Transverse colon (tissue), 4 donors: ENCODE measurements at regions not wholly inside any gene's neighbourhood (a gene's known extent, or its start where the extent isn't known, plus 50 kb on each side); places are given as distances from the start of the nearest gene placed in this dataset.

Experiments
- DNase-seq: peaks from one replicate; pipeline ENCODE4 v3.0.0-alpha.2; 2019
- H3K27ac ChIP-seq, 4 donors: fragments of 200-600 bp; sonication (generic); 2 replicates each; pipeline ENCODE4 v1.5.1; 2016 to 2018; ENCODE audit warnings: inconsistent platforms in 4 of 4
- H3K27me3 ChIP-seq: fragments of 200-600 bp; sonication (generic); 2 replicates; pipeline ENCODE4 v1.5.1; 2017; ENCODE audit warnings: inconsistent platforms
- H3K36me3 ChIP-seq, 4 donors: fragments of 200-600 bp; sonication (generic); 2 replicates each; pipeline ENCODE4 v1.5.1; 2017 to 2019; ENCODE audit warnings: inconsistent platforms in 4 of 4
- H3K4me1 ChIP-seq, 4 donors: fragments of 200-600 bp; sonication (generic); 2 replicates each; pipeline ENCODE4 v1.5.1; 2017 to 2020; ENCODE audit warnings: inconsistent platforms in 4 of 4
- H3K4me3 ChIP-seq, 4 donors: fragments of 200-600 bp; sonication (generic); 1 replicate in 1 of 4; 2 replicates in 3 of 4; pipeline versions ENCODE4 v1.5.1 to v1.6.1; 2017 to 2019; ENCODE audit warnings: inconsistent platforms in 4 of 4
- H3K9me3 ChIP-seq, 2 donors: fragments of 200-600 bp; sonication (generic); 2 replicates each; pipeline ENCODE4 v1.5.1; 2017 to 2019; ENCODE audit warnings: inconsistent platforms in 2 of 2
- EP300 ChIP-seq: sonication (generic); formaldehyde crosslinking; IDR thresholded peaks from one replicate; pipeline ENCODE4 v1.6.1; 2017; ENCODE audit warnings: antibody characterized with exemption, low read depth
- POLR2A ChIP-seq: fragments of 450-650 bp; IDR thresholded peaks from one replicate; pipeline ENCODE4 v1.6.1; 2016; ENCODE audit warnings: antibody characterized with exemption, mild to moderate bottlenecking, moderate library complexity
- POLR2AphosphoS5 ChIP-seq, 3 donors: sonication (generic); formaldehyde crosslinking; IDR thresholded peaks; one replicate each; pipeline ENCODE4 v1.6.1; 2016; ENCODE audit warnings: antibody characterized with exemption in 3 of 3
- WGBS, 2 donors: methylation state at CpG; one replicate each; pipeline ENCODE4 v1.1.5; 2018; ENCODE audit warnings: low coverage in 1 of 2; 5-methylcytosine and 5-hydroxymethylcytosine counted together
- in situ Hi-C, 4 donors: fragments of 200-750 bp; cut with MboI; loops; one replicate each; pipeline versions ENCODE4 v1.15.0 to v1.15.1; 2017; ENCODE audit warnings: low sequenced_read_pairs in 3 of 4, low pct_ligation_motif_present in 1 of 4, low pct_unique_long_range_greater_than_20kb in 1 of 4
- intact Hi-C: fragments of 100-400 bp; cut with DNase I; formaldehyde crosslinking; loops from one replicate; pipeline ENCODE4 v1.15.1; 2023; ENCODE audit warnings: low total_unique reads
- TF ChIP-seq, protein P1 (sequence below), 5 experiments: fragments of 200-600 bp in 3 of 5; fragments of 450-650 bp in 2 of 5; sonication (generic) in 3 of 5; IDR thresholded peaks; 1 replicate in 2 of 5; 2 replicates in 3 of 5; pipeline ENCODE4 v1.5.1; 2016 to 2017; ENCODE audit warnings: antibody characterized with exemption in 5 of 5, inconsistent platforms in 3 of 5, mild to moderate bottlenecking in 2 of 5, moderate library complexity in 1 of 5

- intact Hi-C loops = no loop called here
Observed at GRCh38 chr13:73894995-73895571, 239.1 kb downstream of the KLF12 start.

GRCh38 chr13:73893833-73894232, 240.4 kb downstream of the KLF12 start:
- no peak for DNase-seq
- intact Hi-C loops (no loop called here), in situ Hi-C loops (no loop called here)
- H3K36me3 ChIP-seq = no peaks in the 10 kb centered on the region
- H3K27me3 ChIP-seq = no peaks in the 10 kb centered on the region
- H3K9me3 ChIP-seq = no peaks in the 10 kb centered on the region
- 82 to 92% methylated on average over 5 of the region's 5 CpGs for WGBS, 2 donors
- no peak overlapping the region for H3K4me3 ChIP-seq
- TF ChIP-seq, protein P1, sequence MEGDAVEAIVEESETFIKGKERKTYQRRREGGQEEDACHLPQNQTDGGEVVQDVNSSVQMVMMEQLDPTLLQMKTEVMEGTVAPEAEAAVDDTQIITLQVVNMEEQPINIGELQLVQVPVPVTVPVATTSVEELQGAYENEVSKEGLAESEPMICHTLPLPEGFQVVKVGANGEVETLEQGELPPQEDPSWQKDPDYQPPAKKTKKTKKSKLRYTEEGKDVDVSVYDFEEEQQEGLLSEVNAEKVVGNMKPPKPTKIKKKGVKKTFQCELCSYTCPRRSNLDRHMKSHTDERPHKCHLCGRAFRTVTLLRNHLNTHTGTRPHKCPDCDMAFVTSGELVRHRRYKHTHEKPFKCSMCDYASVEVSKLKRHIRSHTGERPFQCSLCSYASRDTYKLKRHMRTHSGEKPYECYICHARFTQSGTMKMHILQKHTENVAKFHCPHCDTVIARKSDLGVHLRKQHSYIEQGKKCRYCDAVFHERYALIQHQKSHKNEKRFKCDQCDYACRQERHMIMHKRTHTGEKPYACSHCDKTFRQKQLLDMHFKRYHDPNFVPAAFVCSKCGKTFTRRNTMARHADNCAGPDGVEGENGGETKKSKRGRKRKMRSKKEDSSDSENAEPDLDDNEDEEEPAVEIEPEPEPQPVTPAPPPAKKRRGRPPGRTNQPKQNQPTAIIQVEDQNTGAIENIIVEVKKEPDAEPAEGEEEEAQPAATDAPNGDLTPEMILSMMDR (IDR thresholded peaks at IDR 0.05) = no peak
- H3K27ac ChIP-seq = no peak overlapping the region
- peaks cover 0 to 7% (median 0%) of the 10 kb centered on the region in 4 donors for H3K4me1 ChIP-seq

More at GRCh38 chr13:73894995-73895571, 239.1 kb downstream of the KLF12 start:
- no peaks in the 10 kb centered on the region for H3K27me3 ChIP-seq
- no peak overlapping the region for H3K4me3 ChIP-seq
- H3K36me3 ChIP-seq = no peaks in the 10 kb centered on the region
- 75 to 82% methylated on average over 4 of the region's 4 CpGs for WGBS, 2 donors
- TF ChIP-seq, protein P1 (IDR thresholded peaks at IDR 0.05) = no peak
- TF ChIP-seq POLR2AphosphoS5 (IDR thresholded peaks at IDR 0.05) (no peak), EP300 (no peak), POLR2A (no peak)
- in situ Hi-C loops = no loop called here
- no peaks in the 10 kb centered on the region for H3K9me3 ChIP-seq
- H3K27ac ChIP-seq = no peak overlapping the region
- peaks cover 0 to 7% (median 0%) of the 10 kb centered on the region in 4 donors for H3K4me1 ChIP-seq
- no peak for DNase-seq

DNA sequence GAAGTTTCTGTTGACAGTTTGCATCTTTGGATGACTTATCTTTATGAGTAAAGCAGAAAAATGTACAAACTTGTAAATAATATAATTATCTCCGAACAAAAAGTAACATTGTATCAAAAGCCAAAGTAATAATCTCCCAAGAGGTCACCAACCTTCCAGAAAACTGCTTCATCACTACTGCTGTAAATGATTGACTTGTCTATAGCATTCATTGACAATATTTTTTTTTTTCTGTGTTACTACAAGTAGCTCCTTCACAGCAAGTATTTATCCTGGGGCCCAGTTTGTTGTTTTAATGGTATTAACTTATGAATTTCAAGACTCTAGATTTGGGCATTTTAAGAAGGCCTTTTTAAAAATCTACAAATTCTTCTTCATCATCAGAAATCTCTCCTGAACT, 242.4 kb downstream of the KLF12 start:
- Histone ChIP-seq H3K36me3 (no peaks in the 10 kb centered on the region), H3K9me3 (no peaks in the 10 kb centered on the region), H3K27ac (no peak overlapping the region), H3K4me1 (peaks cover 0 to 7% (median 0%) of the 10 kb centered on the region in 4 donors), H3K4me3 (no peak overlapping the region), H3K27me3 (no peaks in the 10 kb centered on the region)
- WGBS, 2 donors = 48 to 50% methylated on average over 1 of the region's 1 CpG
- no peak for TF ChIP-seq EP300
- TF ChIP-seq, protein P1 (IDR thresholded peaks at IDR 0.05) = no peak
- TF ChIP-seq POLR2A = no peak
- TF ChIP-seq POLR2AphosphoS5 (IDR thresholded peaks at IDR 0.05) = no peak
- no peak for DNase-seq
- intact Hi-C loops = no loop called here
- in situ Hi-C loops = no loop called here

DNA sequence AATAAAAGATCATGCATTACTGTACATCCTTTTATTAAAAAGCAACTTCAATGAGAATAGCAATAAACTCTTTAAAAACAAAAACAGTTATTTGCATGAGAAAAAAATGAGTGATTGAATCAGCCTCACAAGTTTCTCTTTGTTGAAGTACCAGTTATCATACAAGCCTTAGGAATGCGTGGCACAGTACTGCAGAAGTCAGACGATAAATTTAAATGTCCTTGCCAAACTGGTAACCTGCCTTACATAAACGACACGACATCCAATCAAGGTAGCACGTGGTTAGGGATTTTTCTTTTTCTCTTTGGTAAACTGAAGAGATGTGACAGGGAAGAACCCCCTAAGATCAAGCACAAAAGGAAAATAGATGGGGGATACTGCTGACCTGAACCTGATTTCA, 251.0 kb downstream of the KLF12 start:
- Histone ChIP-seq H3K9me3 (no peaks in the 10 kb centered on the region), H3K4me3 (no peak overlapping the region), H3K36me3 (no peaks in the 10 kb centered on the region), H3K4me1 (peaks cover 0 to 14% (median 7%) of the 10 kb centered on the region in 4 donors), H3K27ac (no peak overlapping the region), H3K27me3 (no peaks in the 10 kb centered on the region)
- in situ Hi-C loops (no loop called here), intact Hi-C loops (no loop called here)
- 81 to 87% methylated on average over 5 of the region's 5 CpGs for WGBS, 2 donors
- no peak for DNase-seq
- TF ChIP-seq EP300 (no peak), POLR2A (no peak), POLR2AphosphoS5 (IDR thresholded peaks at IDR 0.05) (no peak)
- TF ChIP-seq, protein P1 (IDR thresholded peaks at IDR 0.05) = no peak
